ENCODE measurements at regions not wholly inside any gene's neighbourhood (a gene's known extent, or its start where the extent isn't known, plus 50 kb on each side); places are given as distances from the start of the nearest gene placed in this dataset.

DNA sequence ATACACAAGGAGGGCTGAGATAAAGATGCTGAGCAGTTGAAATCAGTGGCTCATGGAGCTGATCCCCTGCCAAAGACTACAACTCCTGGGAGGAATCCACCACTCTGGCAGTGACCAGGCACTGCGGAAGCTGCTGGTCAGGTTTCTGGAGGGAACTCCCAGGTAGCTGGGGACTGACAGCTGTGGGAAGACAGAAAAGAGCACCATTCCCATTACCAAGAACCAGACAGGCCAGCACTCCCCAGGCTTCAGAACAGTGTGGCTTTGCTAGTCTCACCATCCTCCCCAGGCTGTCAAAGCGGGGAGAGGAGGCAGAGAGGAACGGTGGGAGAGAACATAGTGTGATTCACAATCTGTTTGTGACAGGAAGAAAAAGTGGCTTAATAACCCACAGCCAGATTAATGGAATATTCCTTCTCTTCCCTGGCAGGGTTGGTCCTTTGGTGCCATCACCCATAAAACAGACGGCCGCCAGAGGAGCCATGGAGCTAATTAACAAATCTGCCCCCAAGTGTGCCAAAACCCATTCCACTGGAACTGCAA, 92.1 kb downstream of the MAB21L3 start:
- H3K27me3 Mint-ChIP-seq = peaks cover 48% of the 10 kb centered on the region
- H3K4me3 Mint-ChIP-seq = no peak overlapping the region
- Histone ChIP-seq H3K27ac (ENCODE audit: low read length in 2 of 2) (no peak overlapping the region), H3K36me3 (replicated peaks in 1 of 2; ENCODE audit: control extremely low read depth in 1 of 2, control insufficient read depth in 1 of 2, extremely low read depth in 1 of 2, insufficient read depth in 2 of 2, low read length in 1 of 2) (no peaks in the 10 kb centered on the region), H3K4me1 (ENCODE audit: control insufficient read depth in 2 of 2, insufficient read depth in 2 of 2, low read length in 2 of 2) (no peaks in the 10 kb centered on the region), H4K20me1 (ENCODE audit: control insufficient read depth, insufficient read depth, low read length, poor library complexity, severe bottlenecking) (no peaks in the 10 kb centered on the region), H3K9me3 (ENCODE audit: control extremely low read depth in 1 of 3, control insufficient read depth in 2 of 3, insufficient read depth in 1 of 3, low read length in 2 of 3) (peaks cover 0 to 3% (median 0%) of the 10 kb centered on the region in 3 donors), H3K27me3 (replicated peaks in 1 of 4; ENCODE audit: control extremely low read depth in 1 of 4, control insufficient read depth in 3 of 4, insufficient read depth in 4 of 4, low read length in 3 of 4) (peaks cover 0 to 9% (median 7%) of the 10 kb centered on the region in 4 experiments), H3K9ac (ENCODE audit: low read length) (no peak overlapping the region), H2AFZ (ENCODE audit: insufficient read depth, low read depth, low read length, poor library complexity, severe bottlenecking) (no peak overlapping the region), H3K4me3 (ENCODE audit: control extremely low read depth in 1 of 5, extremely low read depth in 1 of 5, insufficient read depth in 1 of 5, low read depth in 2 of 5, low read length in 4 of 5) (no peak overlapping the region), H3K79me2 (ENCODE audit: control insufficient read depth, insufficient read depth, low read length) (no peaks in the 10 kb centered on the region), H3K4me2 (replicated peaks; ENCODE audit: low read depth, low read length, poor library complexity, severe bottlenecking) (no peak overlapping the region)
- 80% methylated on average over 1 of the region's 5 CpGs for WGBS (ENCODE audit: insufficient coverage)
- no peak for TF ChIP-seq EZH2 (IDR thresholded peaks at IDR 0.05; ENCODE audit: borderline replicate concordance, insufficient read depth, low read depth, low read length, poor library complexity, severe bottlenecking)
- TF ChIP-seq, protein P1, sequence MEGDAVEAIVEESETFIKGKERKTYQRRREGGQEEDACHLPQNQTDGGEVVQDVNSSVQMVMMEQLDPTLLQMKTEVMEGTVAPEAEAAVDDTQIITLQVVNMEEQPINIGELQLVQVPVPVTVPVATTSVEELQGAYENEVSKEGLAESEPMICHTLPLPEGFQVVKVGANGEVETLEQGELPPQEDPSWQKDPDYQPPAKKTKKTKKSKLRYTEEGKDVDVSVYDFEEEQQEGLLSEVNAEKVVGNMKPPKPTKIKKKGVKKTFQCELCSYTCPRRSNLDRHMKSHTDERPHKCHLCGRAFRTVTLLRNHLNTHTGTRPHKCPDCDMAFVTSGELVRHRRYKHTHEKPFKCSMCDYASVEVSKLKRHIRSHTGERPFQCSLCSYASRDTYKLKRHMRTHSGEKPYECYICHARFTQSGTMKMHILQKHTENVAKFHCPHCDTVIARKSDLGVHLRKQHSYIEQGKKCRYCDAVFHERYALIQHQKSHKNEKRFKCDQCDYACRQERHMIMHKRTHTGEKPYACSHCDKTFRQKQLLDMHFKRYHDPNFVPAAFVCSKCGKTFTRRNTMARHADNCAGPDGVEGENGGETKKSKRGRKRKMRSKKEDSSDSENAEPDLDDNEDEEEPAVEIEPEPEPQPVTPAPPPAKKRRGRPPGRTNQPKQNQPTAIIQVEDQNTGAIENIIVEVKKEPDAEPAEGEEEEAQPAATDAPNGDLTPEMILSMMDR (IDR thresholded peaks at IDR 0.05) = no peak
- CTCF ChIA-PET = no interaction called here
- intact Hi-C loops (cut with micrococcal nuclease) = no loop called here
- no peak overlapping the region for H3K27ac Mint-ChIP-seq
- H3K4me1 Mint-ChIP-seq = no peaks in the 10 kb centered on the region
- DNase-seq = no peak
- no peak for ATAC-seq (ENCODE audit: low read depth)
- peaks cover 5% of the 10 kb centered on the region for H3K9me3 Mint-ChIP-seq (ENCODE audit: insufficient read depth)
- POLR2A ChIA-PET = no interaction called here

DNA sequence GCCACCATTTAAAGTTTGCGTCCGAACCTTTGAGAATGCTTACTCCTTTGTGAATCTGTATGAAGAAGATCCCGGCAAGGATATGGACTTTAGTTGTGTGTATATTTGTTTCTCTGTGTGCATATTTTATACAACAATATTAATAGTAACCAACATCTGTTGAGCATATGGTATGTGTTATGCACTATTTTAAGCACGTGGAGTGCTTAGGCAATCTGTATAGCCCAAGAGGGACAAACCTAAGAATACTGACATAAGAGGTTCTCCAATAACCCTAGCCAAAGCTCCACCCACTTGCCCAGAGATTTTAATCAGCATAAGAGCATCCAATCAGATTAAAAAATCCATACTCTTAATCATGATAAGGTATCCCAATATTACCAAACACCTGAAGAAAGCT, 92.7 kb downstream of the MAB21L3 start:
- CTCF ChIA-PET = no interaction called here

More for the DNA sequence above, 92.7 kb downstream of the MAB21L3 start:
- no peak for TF ChIP-seq EZH2 (IDR thresholded peaks at IDR 0.05; ENCODE audit: borderline replicate concordance, insufficient read depth, low read depth, low read length, poor library complexity, severe bottlenecking)
- TF ChIP-seq, protein P1 (IDR thresholded peaks at IDR 0.05) = no peak
- Mint-ChIP-seq H3K27ac (no peak overlapping the region), H3K9me3 (ENCODE audit: insufficient read depth) (peaks cover 5% of the 10 kb centered on the region), H3K4me3 (no peak overlapping the region), H3K27me3 (peaks cover 47% of the 10 kb centered on the region), H3K4me1 (no peaks in the 10 kb centered on the region)
- no peak for ATAC-seq (ENCODE audit: low read depth)
- no peaks in the 10 kb centered on the region for H3K79me2 ChIP-seq (ENCODE audit: control insufficient read depth, insufficient read depth, low read length)
- peaks cover 0 to 3% (median 0%) of the 10 kb centered on the region in 3 donors for H3K9me3 ChIP-seq (ENCODE audit: control extremely low read depth in 1 of 3, control insufficient read depth in 2 of 3, insufficient read depth in 1 of 3, low read length in 2 of 3)
- no peak overlapping the region for H3K9ac ChIP-seq (ENCODE audit: low read length)
- H3K4me2 ChIP-seq (replicated peaks; ENCODE audit: low read depth, low read length, poor library complexity, severe bottlenecking) = no peak overlapping the region
- WGBS (ENCODE audit: insufficient coverage) = no CpG with 5 or more reads among the region's 4 CpGs
- intact Hi-C loops (cut with micrococcal nuclease) = no loop called here
- peaks cover 0 to 9% (median 7%) of the 10 kb centered on the region in 4 experiments for H3K27me3 ChIP-seq (replicated peaks in 1 of 4; ENCODE audit: control extremely low read depth in 1 of 4, control insufficient read depth in 3 of 4, insufficient read depth in 4 of 4, low read length in 3 of 4)
- POLR2A ChIA-PET = no interaction called here
- no peak for DNase-seq
- no peaks in the 10 kb centered on the region for H3K36me3 ChIP-seq (replicated peaks in 1 of 2; ENCODE audit: control extremely low read depth in 1 of 2, control insufficient read depth in 1 of 2, extremely low read depth in 1 of 2, insufficient read depth in 2 of 2, low read length in 1 of 2)
- no peaks in the 10 kb centered on the region for H4K20me1 ChIP-seq (ENCODE audit: control insufficient read depth, insufficient read depth, low read length, poor library complexity, severe bottlenecking)
- no peak overlapping the region for H3K27ac ChIP-seq (ENCODE audit: low read length in 2 of 2)
- no peaks in the 10 kb centered on the region for H3K4me1 ChIP-seq (ENCODE audit: control insufficient read depth in 2 of 2, insufficient read depth in 2 of 2, low read length in 2 of 2)
- H2AFZ ChIP-seq (ENCODE audit: insufficient read depth, low read depth, low read length, poor library complexity, severe bottlenecking) = no peak overlapping the region
- H3K4me3 ChIP-seq (ENCODE audit: control extremely low read depth in 1 of 5, extremely low read depth in 1 of 5, insufficient read depth in 1 of 5, low read depth in 2 of 5, low read length in 4 of 5) = no peak overlapping the region
